IMR-90 (cell line): ENCODE measurements at regions not wholly inside any gene's neighbourhood (a gene's known extent, or its start where the extent isn't known, plus 50 kb on each side); places are given as distances from the start of the nearest gene placed in this dataset.

Experiments
- ATAC-seq: fragments of 200-7000 bp; cut with Tn5 transposase; 2 replicates; pipeline ENCODE4 v1.9.1; 2020; ENCODE audit warnings: low read depth, mild to moderate bottlenecking, moderate library complexity
- BruUV-seq: library from RNA; stranded (reverse); fragments of 400-500 nt; replicated peaks from 2 replicates; lab custom pipeline; 2021; lab: Mats Ljungman, UMichigan
- CTCF ChIA-PET: fragments of 300-600 bp; formaldehyde crosslinking; extraction: SDS; loops from one replicate; lab custom pipeline; 2021; ENCODE audit warnings: antibody characterized with exemption; lab: Yijun Ruan, JAX
- POLR2A ChIA-PET: fragments of 300-600 bp; sonication (Branson Sonifier 250); formaldehyde crosslinking; loops from one replicate; lab custom pipeline; 2022; ENCODE audit warnings: antibody characterized with exemption; ENCODE audit not compliant: unreplicated experiment; lab: Charles Lee
- DNase-seq: peaks from one replicate; pipeline ENCODE4 v3.0.0; 2013
- H2AFZ ChIP-seq: replicated peaks from 2 replicates; pipeline ENCODE3; 2013; ENCODE audit warnings: low read length, mild to moderate bottlenecking; ENCODE audit not compliant: poor library complexity
- H2AK5ac ChIP-seq: 2 replicates; pipeline ENCODE4 v1.6.1; 2013; ENCODE audit warnings: low read depth, low read length, inconsistent platforms
- H2AK9ac ChIP-seq: replicated peaks from 2 replicates; pipeline ENCODE3; 2013; ENCODE audit warnings: mild to moderate bottlenecking, low read depth, low read length, moderate library complexity; ENCODE audit not compliant: poor library complexity
- H2BK120ac ChIP-seq: 2 replicates; pipeline ENCODE4 v1.6.1; 2013; ENCODE audit warnings: low read depth, low read length, inconsistent platforms
- H2BK15ac ChIP-seq: 3 replicates; pipeline ENCODE4 v1.6.1; 2013; ENCODE audit warnings: low read depth, low read length, inconsistent platforms
- H2BK20ac ChIP-seq: 2 replicates; pipeline ENCODE4 v1.6.1; 2013; ENCODE audit warnings: low read depth, mild to moderate bottlenecking, inconsistent platforms, low read length, moderate library complexity
- H2BK5ac ChIP-seq: 2 replicates; pipeline ENCODE4 v1.6.1; 2013; ENCODE audit warnings: mild to moderate bottlenecking, low read depth, low read length, inconsistent platforms; ENCODE audit not compliant: poor library complexity, severe bottlenecking
- H3K14ac ChIP-seq: replicated peaks from 2 replicates; pipeline ENCODE4 v1.6.1; 2013; ENCODE audit warnings: low read depth, low read length, inconsistent platforms
- H3K18ac ChIP-seq: 2 replicates; pipeline ENCODE4 v1.6.1; 2013; ENCODE audit warnings: low read depth, low read length, control low read depth
- H3K23ac ChIP-seq: 2 replicates; pipeline ENCODE4 v1.6.1; 2013; ENCODE audit warnings: low read depth, low read length, inconsistent platforms
- H3K27ac ChIP-seq: 2 replicates; pipeline ENCODE4 v1.5.1; 2013; ENCODE audit warnings: mild to moderate bottlenecking, control low read depth, low read length; ENCODE audit not compliant: insufficient read depth
- H3K27me3 ChIP-seq: 2 replicates; pipeline ENCODE4 v1.6.1; 2013; ENCODE audit warnings: low read length; ENCODE audit not compliant: control insufficient read depth, insufficient read depth
- H3K36me3 ChIP-seq: 2 replicates; pipeline ENCODE4 v1.6.1; 2013; ENCODE audit warnings: low read length, mixed read lengths; ENCODE audit not compliant: control insufficient read depth, insufficient read depth
- H3K4ac ChIP-seq: 2 replicates; pipeline ENCODE4 v1.6.1; 2013; ENCODE audit warnings: low read depth, low read length, inconsistent platforms
- H3K4me1 ChIP-seq: 2 replicates; pipeline ENCODE4 v1.6.1; 2013; ENCODE audit warnings: low read length, mixed read lengths; ENCODE audit not compliant: control insufficient read depth, insufficient read depth
- H3K4me2 ChIP-seq: 2 replicates; pipeline ENCODE4 v1.6.1; 2013; ENCODE audit warnings: low read depth, mild to moderate bottlenecking, control low read depth, low read length, moderate library complexity
- H3K4me3 ChIP-seq: 2 replicates; pipeline ENCODE4 v1.5.1; 2013; ENCODE audit warnings: low read depth, mild to moderate bottlenecking, control low read depth, low read length, moderate library complexity; ENCODE audit not compliant: insufficient read depth
- H3K56ac ChIP-seq: 2 replicates; pipeline ENCODE4 v1.6.1; 2013; ENCODE audit warnings: low read length, inconsistent platforms; ENCODE audit not compliant: insufficient read depth; ENCODE audit errors: extremely low read depth
- H3K79me1 ChIP-seq, 2 experiments: 2 replicates each; pipeline ENCODE4 v1.6.1; 2013; ENCODE audit warnings: low read length in 2 of 2, inconsistent platforms in 1 of 2, low read depth in 1 of 2
- H3K9ac ChIP-seq: 2 replicates; pipeline ENCODE4 v1.6.1; 2013; ENCODE audit warnings: low read depth, low read length, control low read depth
- H3K9me1 ChIP-seq: 2 replicates; pipeline ENCODE4 v1.6.1; 2013; ENCODE audit warnings: low read length, inconsistent platforms; ENCODE audit not compliant: insufficient read depth
- H3K9me3 ChIP-seq: 2 replicates; pipeline ENCODE4 v1.6.1; 2013; ENCODE audit warnings: low read length; ENCODE audit not compliant: control insufficient read depth, insufficient read depth
- H4K20me1 ChIP-seq: 2 replicates; pipeline ENCODE4 v1.6.1; 2013; ENCODE audit warnings: low read length, inconsistent platforms; ENCODE audit not compliant: insufficient read depth
- H4K5ac ChIP-seq: 2 replicates; pipeline ENCODE4 v1.6.1; 2013; ENCODE audit warnings: mild to moderate bottlenecking, low read depth, low read length, control low read depth
- H4K8ac ChIP-seq, 2 experiments: 2 replicates each; pipeline ENCODE4 v1.6.1; 2013; ENCODE audit warnings: low read depth in 2 of 2, low read length in 2 of 2, control low read depth in 1 of 2, inconsistent platforms in 1 of 2
- H4K91ac ChIP-seq: 2 replicates; pipeline ENCODE4 v1.6.1; 2013; ENCODE audit warnings: low read depth, low read length, inconsistent platforms; ENCODE audit not compliant: insufficient read depth
- BHLHE40 ChIP-seq: fragments of 150-350 bp; IDR thresholded peaks from 2 replicates; pipeline ENCODE4 v1.6.1; 2016; ENCODE audit warnings: mild to moderate bottlenecking, low read depth, low read length
- CEBPB ChIP-seq: IDR thresholded peaks from 2 replicates; pipeline ENCODE4 v1.6.1; 2012; ENCODE audit warnings: low read depth, low read length, improper control_type of control experiment
- CHD1 ChIP-seq: IDR thresholded peaks from 2 replicates; pipeline ENCODE4 v1.6.1; 2012; ENCODE audit warnings: low read depth, low read length, improper control_type of control experiment
- CTCF ChIP-seq: conservative IDR thresholded peaks from 2 replicates; pipeline ENCODE4 v1.5.1; 2012; ENCODE audit warnings: mild to moderate bottlenecking, low read depth, low read length, improper control_type of control experiment
- ELK1 ChIP-seq: fragments of 150-350 bp; IDR thresholded peaks from 2 replicates; pipeline ENCODE4 v1.6.1; 2016; ENCODE audit warnings: low read depth, mild to moderate bottlenecking, low read length, moderate library complexity, borderline replicate concordance
- FOS ChIP-seq: fragments of 150-350 bp; IDR thresholded peaks from 2 replicates; pipeline ENCODE4 v1.6.1; 2016; ENCODE audit warnings: low read depth, low read length
- MAFK ChIP-seq: IDR thresholded peaks from 2 replicates; pipeline ENCODE4 v1.6.1; 2012; ENCODE audit warnings: low read depth, low read length, improper control_type of control experiment
- MAZ ChIP-seq: IDR thresholded peaks from 2 replicates; pipeline ENCODE4 v1.6.1; 2012; ENCODE audit warnings: low read depth, mild to moderate bottlenecking, low read length, improper control_type of control experiment, moderate library complexity, borderline replicate concordance
- MXI1 ChIP-seq: IDR thresholded peaks from 2 replicates; pipeline ENCODE4 v1.6.1; 2012; ENCODE audit warnings: low read depth, mild to moderate bottlenecking, low read length, moderate library complexity, borderline replicate concordance
- NFE2L2 ChIP-seq: fragments of 150-350 bp; IDR thresholded peaks from 2 replicates; pipeline ENCODE4 v1.6.1; 2016; ENCODE audit warnings: low read depth, mild to moderate bottlenecking, low read length
- POLR2A ChIP-seq: IDR thresholded peaks from 2 replicates; pipeline ENCODE4 v1.6.1; 2012; ENCODE audit warnings: mild to moderate bottlenecking, low read depth, low read length
- RAD21 ChIP-seq: IDR thresholded peaks from 2 replicates; pipeline ENCODE4 v1.6.1; 2012; ENCODE audit warnings: low read length, improper control_type of control experiment
- RCOR1 ChIP-seq: IDR thresholded peaks from 2 replicates; pipeline ENCODE4 v1.6.1; 2012; ENCODE audit warnings: mild to moderate bottlenecking, low read length, improper control_type of control experiment; ENCODE audit not compliant: insufficient replicate concordance
- RFX5 ChIP-seq: IDR thresholded peaks from 2 replicates; pipeline ENCODE4 v1.8.0; 2012; ENCODE audit warnings: low read depth, mild to moderate bottlenecking, low read length, moderate library complexity
- SMC3 ChIP-seq: fragments of 150-350 bp; IDR thresholded peaks from 2 replicates; pipeline ENCODE4 v1.6.1; 2016; ENCODE audit warnings: low read depth, mild to moderate bottlenecking, antibody characterized with exemption, low read length, moderate library complexity
- USF2 ChIP-seq: fragments of 150-350 bp; IDR thresholded peaks from 2 replicates; pipeline ENCODE4 v1.6.1; 2017; ENCODE audit warnings: mild to moderate bottlenecking, antibody characterized with exemption, low read length, low read depth
- WGBS, 2 experiments: methylation state at CpG; one replicate each; pipeline versions ENCODE4 v1.1.5 to v1.1.7; 2013; ENCODE audit warnings: missing lambda C conversion rate in 2 of 2; ENCODE audit not compliant: insufficient read length in 1 of 2; ENCODE audit errors: extremely low coverage in 2 of 2; 5-methylcytosine and 5-hydroxymethylcytosine counted together
- dilution Hi-C: fragments of 300-500 bp; cut with HindIII; formaldehyde crosslinking; loops from one replicate; pipeline ENCODE4 v1.14.3; 2018; ENCODE audit warnings: low sequenced_read_pairs; ENCODE audit not compliant: unreplicated experiment
- in situ Hi-C: fragments of 300-500 bp; cut with MboI; formaldehyde crosslinking; loops from 3 replicates; pipeline ENCODE4 v1.14.3; 2019; ENCODE audit warnings: low sequenced_read_pairs, inconsistent platforms, mixed read lengths
- intact Hi-C: fragments of 100-400 bp; cut with micrococcal nuclease; formaldehyde crosslinking; loops from 2 replicates; pipeline ENCODE4 v1.10.0; 2022

- H3K36me3 ChIP-seq: no peaks in the 10 kb centered on the region
- DNase-seq (no peak), ATAC-seq (no peak)
- no peak overlapping the region for H3K4me3 ChIP-seq
- no peak overlapping the region for H4K5ac ChIP-seq
- H4K20me1 ChIP-seq: no peaks in the 10 kb centered on the region
- H3K56ac ChIP-seq: no peak overlapping the region
- H3K4me2 ChIP-seq: no peak overlapping the region
- no peak overlapping the region for H2AFZ ChIP-seq
- H4K91ac ChIP-seq: no peak overlapping the region
- CTCF ChIA-PET: no interaction called here
- dilution Hi-C loops: no loop called here
- no peak overlapping the region for H2BK15ac ChIP-seq
- H2BK20ac ChIP-seq: no peak overlapping the region
- H3K14ac ChIP-seq: no peak overlapping the region
- in situ Hi-C loops: no loop called here
- H2BK120ac ChIP-seq: no peak overlapping the region
- H2AK9ac ChIP-seq: no peak overlapping the region
- no peak overlapping the region for H2AK5ac ChIP-seq
- no peak overlapping the region for H4K8ac ChIP-seq
- H3K9me3 ChIP-seq: no peaks in the 10 kb centered on the region
- no peak overlapping the region for H3K18ac ChIP-seq
- no peaks in the 10 kb centered on the region for H3K9me1 ChIP-seq
- H3K27ac ChIP-seq: no peak overlapping the region
- no peak overlapping the region for H3K23ac ChIP-seq
- H3K27me3 ChIP-seq: no peaks in the 10 kb centered on the region; the same call in 1 of the 2 replicates
- TF ChIP-seq MXI1: no peak
- TF ChIP-seq POLR2A: no peak
- no peak for TF ChIP-seq MAZ
- no peak for TF ChIP-seq RCOR1
- no peak for TF ChIP-seq CEBPB
- TF ChIP-seq CTCF: no peak
- TF ChIP-seq ELK1: no peak
- no peak for TF ChIP-seq USF2
- no peak for TF ChIP-seq SMC3
- no peak for TF ChIP-seq MAFK
- TF ChIP-seq FOS: no peak
- no peak for TF ChIP-seq BHLHE40
- no peak for TF ChIP-seq RAD21
- no peak for TF ChIP-seq NFE2L2
- TF ChIP-seq CHD1: no peak
- no peak for TF ChIP-seq RFX5
- no TSS peak for BruUV-seq
- intact Hi-C loops: no loop called here
- H3K9ac ChIP-seq: no peak overlapping the region
- no CpG with 5 or more reads among the region's 3 CpGs for WGBS, 2 experiments
- POLR2A ChIA-PET: no interaction called here
- no peak overlapping the region for H2BK5ac ChIP-seq
- H3K4ac ChIP-seq: no peak overlapping the region
- no peaks in the 10 kb centered on the region for H3K4me1 ChIP-seq
- no peaks in the 10 kb centered on the region for H3K79me1 ChIP-seq
Observed at GRCh38 chr6:82113231-82113630, 134.3 kb downstream of the IBTK start.
